ENCODE measurements at regions not wholly inside any gene's neighbourhood (a gene's known extent, or its start where the extent isn't known, plus 50 kb on each side); places are given as distances from the start of the nearest gene placed in this dataset.
"Not testable (repeated sequence)": the region's sequence is repeated elsewhere in the genome, so short reads cannot be mapped to it uniquely, and the experiment has no call there.

- H3K27me3 ChIP-seq (ENCODE audit: control insufficient read depth in 2 of 2, insufficient read depth in 1 of 2, low read length in 1 of 2); H3K9me3 ChIP-seq (ENCODE audit: control insufficient read depth in 2 of 2, insufficient read depth in 1 of 2, low read length in 1 of 2); H3K4me1 ChIP-seq (ENCODE audit: control insufficient read depth in 2 of 2, insufficient read depth in 2 of 2, low read length in 2 of 2); H3K36me3 ChIP-seq (ENCODE audit: control insufficient read depth in 2 of 2, insufficient read depth in 2 of 2, low read length in 1 of 2); H3K4me3 ChIP-seq (ENCODE audit: low read length in 2 of 2); DNase-seq (ENCODE audit: low read depth in 6 of 9, low spot score in 9 of 9); H3K27ac ChIP-seq (ENCODE audit: low read depth in 1 of 2, low read length in 1 of 2): not testable (repeated sequence)
- no CpG with 5 or more reads among the region's 1 CpG for WGBS
Measured at GRCh38 chr10:46733635-46734261, 154.8 kb downstream of the SYT15 start.

GRCh38 chr10:46734262-46734642 lies 155.3 kb downstream of the SYT15 start:
- H3K36me3 ChIP-seq (ENCODE audit: control insufficient read depth in 2 of 2, insufficient read depth in 2 of 2, low read length in 1 of 2); H3K9me3 ChIP-seq (ENCODE audit: control insufficient read depth in 2 of 2, insufficient read depth in 1 of 2, low read length in 1 of 2); DNase-seq (ENCODE audit: low read depth in 6 of 9, low spot score in 9 of 9); H3K27ac ChIP-seq (ENCODE audit: low read depth in 1 of 2, low read length in 1 of 2); H3K4me1 ChIP-seq (ENCODE audit: control insufficient read depth in 2 of 2, insufficient read depth in 2 of 2, low read length in 2 of 2); H3K27me3 ChIP-seq (ENCODE audit: control insufficient read depth in 2 of 2, insufficient read depth in 1 of 2, low read length in 1 of 2); H3K4me3 ChIP-seq (ENCODE audit: low read length in 2 of 2): not testable (repeated sequence)

- not testable (repeated sequence) for H3K4me1 ChIP-seq (ENCODE audit: control insufficient read depth in 2 of 2, insufficient read depth in 2 of 2, low read length in 2 of 2); H3K27me3 ChIP-seq (ENCODE audit: control insufficient read depth in 2 of 2, insufficient read depth in 1 of 2, low read length in 1 of 2); DNase-seq (ENCODE audit: low read depth in 6 of 9, low spot score in 9 of 9); H3K27ac ChIP-seq (ENCODE audit: low read depth in 1 of 2, low read length in 1 of 2); H3K36me3 ChIP-seq (ENCODE audit: control insufficient read depth in 2 of 2, insufficient read depth in 2 of 2, low read length in 1 of 2); H3K9me3 ChIP-seq (ENCODE audit: control insufficient read depth in 2 of 2, insufficient read depth in 1 of 2, low read length in 1 of 2); H3K4me3 ChIP-seq (ENCODE audit: low read length in 2 of 2)
- WGBS: 73% methylated on average over 14 of the region's 16 CpGs
Measured at GRCh38 chr10:46739919-46740318, 161.0 kb downstream of the SYT15 start.

- not testable (repeated sequence) for H3K27me3 ChIP-seq (ENCODE audit: control insufficient read depth in 2 of 2, insufficient read depth in 1 of 2, low read length in 1 of 2); H3K36me3 ChIP-seq (ENCODE audit: control insufficient read depth in 2 of 2, insufficient read depth in 2 of 2, low read length in 1 of 2); H3K27ac ChIP-seq (ENCODE audit: low read depth in 1 of 2, low read length in 1 of 2); DNase-seq (ENCODE audit: low read depth in 6 of 9, low spot score in 9 of 9); H3K4me3 ChIP-seq (ENCODE audit: low read length in 2 of 2); H3K9me3 ChIP-seq (ENCODE audit: control insufficient read depth in 2 of 2, insufficient read depth in 1 of 2, low read length in 1 of 2); H3K4me1 ChIP-seq (ENCODE audit: control insufficient read depth in 2 of 2, insufficient read depth in 2 of 2, low read length in 2 of 2)
- 96% methylated on average over 11 of the region's 17 CpGs for WGBS
Measured at GRCh38 chr10:46740368-46740767, 161.4 kb downstream of the SYT15 start.

- WGBS: 98% methylated on average over 3 of the region's 3 CpGs
- not testable (repeated sequence) for H3K9me3 ChIP-seq (ENCODE audit: control insufficient read depth in 2 of 2, insufficient read depth in 1 of 2, low read length in 1 of 2); H3K4me1 ChIP-seq (ENCODE audit: control insufficient read depth in 2 of 2, insufficient read depth in 2 of 2, low read length in 2 of 2); H3K36me3 ChIP-seq (ENCODE audit: control insufficient read depth in 2 of 2, insufficient read depth in 2 of 2, low read length in 1 of 2); DNase-seq (ENCODE audit: low read depth in 6 of 9, low spot score in 9 of 9); H3K4me3 ChIP-seq (ENCODE audit: low read length in 2 of 2); H3K27me3 ChIP-seq (ENCODE audit: control insufficient read depth in 2 of 2, insufficient read depth in 1 of 2, low read length in 1 of 2); H3K27ac ChIP-seq (ENCODE audit: low read depth in 1 of 2, low read length in 1 of 2)
Measured at GRCh38 chr10:46749003-46749402, 162.2 kb upstream of the PTPN20 start.

- not testable (repeated sequence) for H3K4me1 ChIP-seq (ENCODE audit: control insufficient read depth in 2 of 2, insufficient read depth in 2 of 2, low read length in 2 of 2); H3K36me3 ChIP-seq (ENCODE audit: control insufficient read depth in 2 of 2, insufficient read depth in 2 of 2, low read length in 1 of 2); H3K4me3 ChIP-seq (ENCODE audit: low read length in 2 of 2); H3K27me3 ChIP-seq (ENCODE audit: control insufficient read depth in 2 of 2, insufficient read depth in 1 of 2, low read length in 1 of 2); H3K9me3 ChIP-seq (ENCODE audit: control insufficient read depth in 2 of 2, insufficient read depth in 1 of 2, low read length in 1 of 2); H3K27ac ChIP-seq (ENCODE audit: low read depth in 1 of 2, low read length in 1 of 2); DNase-seq (ENCODE audit: low read depth in 6 of 9, low spot score in 9 of 9)
- 98% methylated on average over 2 of the region's 2 CpGs for WGBS
Measured at GRCh38 chr10:46749470-46749869, 161.8 kb upstream of the PTPN20 start.

- DNase-seq (ENCODE audit: low read depth in 6 of 9, low spot score in 9 of 9); H3K4me1 ChIP-seq (ENCODE audit: control insufficient read depth in 2 of 2, insufficient read depth in 2 of 2, low read length in 2 of 2): not testable (repeated sequence)
Measured at GRCh38 chr10:46753763-46754162, 157.5 kb upstream of the PTPN20 start.

GRCh38 chr10:46761471-46761870 lies 149.8 kb upstream of the PTPN20 start:
- not testable (repeated sequence) for H3K27me3 ChIP-seq (ENCODE audit: control insufficient read depth in 2 of 2, insufficient read depth in 1 of 2, low read length in 1 of 2); H3K9me3 ChIP-seq (ENCODE audit: control insufficient read depth in 2 of 2, insufficient read depth in 1 of 2, low read length in 1 of 2); H3K27ac ChIP-seq (ENCODE audit: low read depth in 1 of 2, low read length in 1 of 2); DNase-seq (ENCODE audit: low read depth in 6 of 9, low spot score in 9 of 9); H3K4me3 ChIP-seq (ENCODE audit: low read length in 2 of 2); H3K36me3 ChIP-seq (ENCODE audit: control insufficient read depth in 2 of 2, insufficient read depth in 2 of 2, low read length in 1 of 2); H3K4me1 ChIP-seq (ENCODE audit: control insufficient read depth in 2 of 2, insufficient read depth in 2 of 2, low read length in 2 of 2)

More at GRCh38 chr10:46753763-46754162, 157.5 kb upstream of the PTPN20 start:
- H3K4me3 ChIP-seq (ENCODE audit: low read length in 2 of 2); H3K27ac ChIP-seq (ENCODE audit: low read depth in 1 of 2, low read length in 1 of 2); H3K27me3 ChIP-seq (ENCODE audit: control insufficient read depth in 2 of 2, insufficient read depth in 1 of 2, low read length in 1 of 2); H3K36me3 ChIP-seq (ENCODE audit: control insufficient read depth in 2 of 2, insufficient read depth in 2 of 2, low read length in 1 of 2); H3K9me3 ChIP-seq (ENCODE audit: control insufficient read depth in 2 of 2, insufficient read depth in 1 of 2, low read length in 1 of 2): not testable (repeated sequence)
- WGBS: 66% methylated on average over 5 of the region's 5 CpGs

- not testable (repeated sequence) for H3K27ac ChIP-seq (ENCODE audit: low read depth in 1 of 2, low read length in 1 of 2); DNase-seq (ENCODE audit: low read depth in 6 of 9, low spot score in 9 of 9); H3K9me3 ChIP-seq (ENCODE audit: control insufficient read depth in 2 of 2, insufficient read depth in 1 of 2, low read length in 1 of 2); H3K36me3 ChIP-seq (ENCODE audit: control insufficient read depth in 2 of 2, insufficient read depth in 2 of 2, low read length in 1 of 2); H3K4me3 ChIP-seq (ENCODE audit: low read length in 2 of 2); H3K4me1 ChIP-seq (ENCODE audit: control insufficient read depth in 2 of 2, insufficient read depth in 2 of 2, low read length in 2 of 2); H3K27me3 ChIP-seq (ENCODE audit: control insufficient read depth in 2 of 2, insufficient read depth in 1 of 2, low read length in 1 of 2)
- 95% methylated on average over 5 of the region's 8 CpGs for WGBS
Measured at GRCh38 chr10:46768515-46769291, 142.5 kb upstream of the PTPN20 start.

Data from thymus (tissue), 11 donors.